NCI-H1092 (cell line): ENCODE measurements at regions not wholly inside any gene's neighbourhood (a gene's known extent, or its start where the extent isn't known, plus 50 kb on each side); places are given as distances from the start of the nearest gene placed in this dataset.

ENCODE experiments used
- DNase-seq: peaks from one replicate; lab custom pipeline; 2025; lab: John Stamatoyannopoulos, UW

- no peak for DNase-seq
Measured at GRCh38 chr4:178784491-178784890, 1342.3 kb upstream of the AGA start.

GRCh38 chr4:178789279-178789678, 1347.0 kb upstream of the AGA start:
- no peak for DNase-seq

GRCh38 chr4:178799204-178799603, 1357.0 kb upstream of the AGA start:
- DNase-seq, result no peak

- DNase-seq, result no peak
Measured at GRCh38 chr4:178808106-178808505, 1365.9 kb upstream of the AGA start.

- DNase-seq, result no peak
Measured at GRCh38 chr4:178809921-178810320, 1367.7 kb upstream of the AGA start.

- no peak for DNase-seq
Measured at GRCh38 chr4:178811356-178811755, 1369.1 kb upstream of the AGA start.

- DNase-seq, result no peak
Measured at GRCh38 chr4:178812866-178813265, 1370.6 kb upstream of the AGA start.

- DNase-seq, result no peak
Measured at GRCh38 chr4:178814908-178815307, 1372.7 kb upstream of the AGA start.

GRCh38 chr4:178823673-178824295, 1381.5 kb upstream of the AGA start:
- DNase-seq, result no peak

- no peak for DNase-seq
Measured at GRCh38 chr4:178836865-178837264, 1394.6 kb upstream of the AGA start.

- no peak for DNase-seq
Measured at GRCh38 chr4:178838776-178839175, 1396.5 kb upstream of the AGA start.

GRCh38 chr4:178856139-178856800, 1414.0 kb upstream of the AGA start:
- DNase-seq, result no peak

- DNase-seq, result no peak
Measured at GRCh38 chr4:178871476-178871875, 1429.2 kb upstream of the AGA start.

GRCh38 chr4:178881937-178882336, 1439.7 kb upstream of the AGA start:
- no peak for DNase-seq

- no peak for DNase-seq
Measured at GRCh38 chr4:178894126-178894525, 1451.9 kb upstream of the AGA start.

- DNase-seq, result no peak
Measured at GRCh38 chr4:178899084-178899483, 1456.8 kb upstream of the AGA start.

GRCh38 chr4:178917756-178918155, 1475.5 kb upstream of the AGA start:
- DNase-seq, result no peak

GRCh38 chr4:178937130-178937529, 1494.9 kb upstream of the AGA start:
- DNase-seq, result no peak

- DNase-seq, result no peak
Measured at GRCh38 chr4:178941975-178942374, 1499.7 kb upstream of the AGA start.

GRCh38 chr4:178953447-178954120, 1511.3 kb upstream of the AGA start:
- no peak for DNase-seq

- DNase-seq, result no peak
Measured at GRCh38 chr4:178955614-178956013, 1513.4 kb upstream of the AGA start.

- DNase-seq, result no peak
Measured at GRCh38 chr4:178958725-178959440, 1516.6 kb upstream of the AGA start.
